ENCODE measurements at regions not wholly inside any gene's neighbourhood (a gene's known extent, or its start where the extent isn't known, plus 50 kb on each side); places are given as distances from the start of the nearest gene placed in this dataset.

DNA sequence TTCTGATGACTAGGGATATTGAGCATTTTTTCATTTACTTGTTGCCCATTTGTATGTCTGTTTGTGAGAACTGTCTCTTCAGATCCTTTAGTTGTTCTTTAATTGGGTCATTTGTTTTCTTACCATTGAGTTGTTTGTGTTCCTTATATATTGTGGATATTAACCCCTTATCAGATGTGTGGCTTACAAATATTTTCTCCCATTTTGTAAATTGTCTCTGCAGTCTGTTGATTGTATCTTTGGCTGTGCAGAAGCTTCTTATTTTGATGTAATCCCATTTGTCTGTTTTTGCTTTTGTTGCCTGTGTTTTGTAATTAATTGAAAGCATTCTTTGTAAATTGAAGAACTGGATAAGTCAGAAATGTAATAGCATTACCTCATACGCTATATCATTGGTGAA is 459.1 kb upstream of the FOXG1 start:
- TF ChIP-seq SP1 (IDR thresholded peaks at IDR 0.05) (no peak), SUZ12 (IDR thresholded peaks at IDR 0.05) (no peak), PKNOX1 (IDR thresholded peaks at IDR 0.05) (no peak), ZNF384 (IDR thresholded peaks at IDR 0.05) (no peak), ELF4 (IDR thresholded peaks at IDR 0.05) (no peak), HDGF (IDR thresholded peaks at IDR 0.05; ENCODE audit: borderline replicate concordance) (no peak), FOXM1 (IDR thresholded peaks at IDR 0.05; ENCODE audit: borderline replicate concordance) (no peak), ARNT (IDR thresholded peaks at IDR 0.05) (no peak), TARDBP (IDR thresholded peaks at IDR 0.05) (no peak), BHLHE40 (IDR thresholded peaks at IDR 0.05; ENCODE audit: borderline replicate concordance) (no peak), NFRKB (IDR thresholded peaks at IDR 0.05) (no peak)

Data from HEK293T (cell line).